Fibroblast of lung (primary cell): ENCODE measurements at regions not wholly inside any gene's neighbourhood (a gene's known extent, or its start where the extent isn't known, plus 50 kb on each side); places are given as distances from the start of the nearest gene placed in this dataset.

ENCODE experiments used
- EZH2 ChIP-seq: IDR thresholded peaks from 2 replicates; pipeline ENCODE4 v1.5.1; 2012; ENCODE audit warnings: low read length, control low read depth, mild to moderate bottlenecking; ENCODE audit errors: missing control alignments
- TF ChIP-seq, protein P1 (sequence below), 2 donors: IDR thresholded peaks in 1 of 2; conservative IDR thresholded peaks in 1 of 2; 1 replicate in 1 of 2; 2 replicates in 1 of 2; pipeline ENCODE4 v1.5.1; 2011 to 2012; ENCODE audit warnings: low read length in 2 of 2, control low read depth in 1 of 2, inconsistent platforms in 1 of 2, low read depth in 1 of 2, mild to moderate bottlenecking in 1 of 2

DNA sequence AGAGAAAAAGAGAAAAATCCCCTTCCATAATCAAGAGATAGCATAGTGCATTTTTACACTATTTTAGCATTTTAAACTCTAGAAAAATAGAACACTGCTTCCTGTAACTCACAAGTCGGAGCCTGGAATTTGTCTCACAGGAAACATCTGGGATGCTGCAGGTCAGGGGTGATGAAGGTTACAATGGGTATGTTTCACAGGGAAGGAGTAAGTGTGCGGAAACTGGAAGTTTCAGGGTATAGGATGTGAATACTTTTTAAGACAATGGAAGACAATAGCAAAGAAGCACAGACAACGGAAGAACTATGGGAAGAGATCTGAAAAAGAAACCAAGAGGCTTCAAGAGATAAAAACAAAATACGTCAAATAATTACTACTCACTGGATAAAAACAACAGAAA, 361.0 kb upstream of the MARCKS start:
- TF ChIP-seq, protein P1, sequence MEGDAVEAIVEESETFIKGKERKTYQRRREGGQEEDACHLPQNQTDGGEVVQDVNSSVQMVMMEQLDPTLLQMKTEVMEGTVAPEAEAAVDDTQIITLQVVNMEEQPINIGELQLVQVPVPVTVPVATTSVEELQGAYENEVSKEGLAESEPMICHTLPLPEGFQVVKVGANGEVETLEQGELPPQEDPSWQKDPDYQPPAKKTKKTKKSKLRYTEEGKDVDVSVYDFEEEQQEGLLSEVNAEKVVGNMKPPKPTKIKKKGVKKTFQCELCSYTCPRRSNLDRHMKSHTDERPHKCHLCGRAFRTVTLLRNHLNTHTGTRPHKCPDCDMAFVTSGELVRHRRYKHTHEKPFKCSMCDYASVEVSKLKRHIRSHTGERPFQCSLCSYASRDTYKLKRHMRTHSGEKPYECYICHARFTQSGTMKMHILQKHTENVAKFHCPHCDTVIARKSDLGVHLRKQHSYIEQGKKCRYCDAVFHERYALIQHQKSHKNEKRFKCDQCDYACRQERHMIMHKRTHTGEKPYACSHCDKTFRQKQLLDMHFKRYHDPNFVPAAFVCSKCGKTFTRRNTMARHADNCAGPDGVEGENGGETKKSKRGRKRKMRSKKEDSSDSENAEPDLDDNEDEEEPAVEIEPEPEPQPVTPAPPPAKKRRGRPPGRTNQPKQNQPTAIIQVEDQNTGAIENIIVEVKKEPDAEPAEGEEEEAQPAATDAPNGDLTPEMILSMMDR (conservative IDR thresholded peaks at IDR 0.05 in 1 of 2, IDR thresholded peaks at IDR 0.05 in 1 of 2; ENCODE audit: low read depth in 1 of 2, low read length in 2 of 2) = no peak
- no peak for TF ChIP-seq EZH2
